Thyroid gland (tissue), 4 donors: ENCODE measurements at regions not wholly inside any gene's neighbourhood (a gene's known extent, or its start where the extent isn't known, plus 50 kb on each side); places are given as distances from the start of the nearest gene placed in this dataset.

Source experiments
- CTCF ChIP-seq, 6 experiments: fragments of 200-600 bp in 3 of 6; fragments of 450-650 bp in 3 of 6; sonication (generic) in 3 of 6; IDR thresholded peaks; one replicate each; pipeline ENCODE4 v1.5.1; 2016 to 2019; ENCODE audit warnings: antibody characterized with exemption in 6 of 6, mild to moderate bottlenecking in 2 of 6, inconsistent platforms in 1 of 6, moderate library complexity in 1 of 6
- POLR2A ChIP-seq, 2 donors: fragments of 450-650 bp; IDR thresholded peaks; one replicate each; pipeline ENCODE4 v1.6.1; 2017; ENCODE audit warnings: antibody characterized with exemption in 2 of 2, mild to moderate bottlenecking in 2 of 2, moderate library complexity in 1 of 2

- TF ChIP-seq CTCF (IDR thresholded peaks at IDR 0.05) (no peak), POLR2A (IDR thresholded peaks at IDR 0.05) (no peak)
Observed at GRCh38 chr4:126637706-126638105, 995.1 kb upstream of the INTU start.
